HCT116 (cell line): ENCODE measurements at regions not wholly inside any gene's neighbourhood (a gene's known extent, or its start where the extent isn't known, plus 50 kb on each side); places are given as distances from the start of the nearest gene placed in this dataset.
A peak's percentile ranks its signal among the peaks of the same experiment; 100 is the strongest.
"Not testable (repeated sequence)": the region's sequence is repeated elsewhere in the genome, so short reads cannot be mapped to it uniquely, and the experiment has no call there.

Source experiments
- ATAC-seq: fragments of 200-7000 bp; cut with Tn5 transposase; 2 replicates; pipeline ENCODE4 v1.9.1; 2020; ENCODE audit warnings: mild to moderate bottlenecking, moderate library complexity
- BruUV-seq: library from RNA; stranded (reverse); fragments of 400-500 nt; replicated peaks from 2 replicates; lab custom pipeline; 2021; lab: Mats Ljungman, UMichigan
- CTCF ChIA-PET: fragments of 300-600 bp; sonication (Branson Sonifier 250); formaldehyde crosslinking; loops from one replicate; lab custom pipeline; 2021; ENCODE audit warnings: antibody characterized with exemption; lab: Charles Lee
- POLR2A ChIA-PET: fragments of 300-600, 350-600 bp; sonication (Branson Sonifier 250); formaldehyde crosslinking; loops from one replicate; lab custom pipeline; 2021; ENCODE audit warnings: antibody characterized with exemption; lab: Charles Lee
- RAD21 ChIA-PET, 2 experiments: fragments of 300-600 bp; sonication (Branson Sonifier 250); formaldehyde crosslinking; loops; one replicate each; lab custom pipeline; 2023; ENCODE audit warnings: low total read pairs in 2 of 2; ENCODE audit not compliant: uncharacterized antibody in 2 of 2, unreplicated experiment in 2 of 2, low non-redundant PET in 1 of 2; lab: Charles Lee
- DNase-seq: peaks from one replicate; pipeline ENCODE4 v3.0.0-alpha.2; 2010; ENCODE audit warnings: low read depth, low spot score
- H2AFZ ChIP-seq: fragments of 200-600 bp; shearing (Covaris generic), sonication (generic); 2 replicates; pipeline ENCODE4 v1.6.1; 2017; ENCODE audit warnings: low read depth, mixed run types, mixed read lengths, antibody characterized with exemption, low read length; ENCODE audit not compliant: poor library complexity, severe bottlenecking
- H3K27ac ChIP-seq: 2 replicates; pipeline ENCODE4 v1.5.1; 2012; ENCODE audit warnings: low read depth, low read length
- H3K27me3 ChIP-seq: fragments of 200-600 bp; sonication (generic); 2 replicates; pipeline ENCODE4 v1.6.1; 2016; ENCODE audit warnings: mixed run types, low read length, mixed read lengths; ENCODE audit not compliant: insufficient read depth
- H3K36me3 ChIP-seq, 2 experiments: fragments of 200-500 bp in 1 of 2; fragments of 200-600 bp in 1 of 2; sonication (Bioruptor generic) in 1 of 2; sonication (generic) in 1 of 2; 2 replicates each; pipeline versions ENCODE4 v1.5.1 to v1.6.1; 2014 to 2016; ENCODE audit warnings: low read length in 2 of 2, inconsistent platforms in 1 of 2, mixed read lengths in 1 of 2, mixed run types in 1 of 2; ENCODE audit not compliant: insufficient read depth in 2 of 2, control insufficient read depth in 1 of 2
- H3K4me1 ChIP-seq, 2 experiments: fragments of 200-600 bp in 1 of 2; sonication (generic) in 1 of 2; 2 replicates each; pipeline versions ENCODE4 v1.5.1 to v1.6.1; 2012 to 2017; ENCODE audit warnings: low read length in 2 of 2, inconsistent platforms in 1 of 2, mild to moderate bottlenecking in 1 of 2, mixed read lengths in 1 of 2, mixed run types in 1 of 2, moderate library complexity in 1 of 2; ENCODE audit not compliant: insufficient read depth in 2 of 2, control insufficient read depth in 1 of 2
- H3K4me2 ChIP-seq: fragments of 200-600 bp; sonication (generic); 2 replicates; pipeline ENCODE4 v1.6.1; 2017; ENCODE audit warnings: mixed run types, low read length, mixed read lengths
- H3K4me3 ChIP-seq, 2 experiments: fragments of 200-600 bp in 1 of 2; sonication (generic) in 1 of 2; replicated peaks in 1 of 2; 2 replicates each; pipeline ENCODE4 v1.5.1; 2011 to 2016; ENCODE audit warnings: low read length in 2 of 2, control low read depth in 1 of 2, low read depth in 1 of 2, mild to moderate bottlenecking in 1 of 2, mixed read lengths in 1 of 2, mixed run types in 1 of 2
- H3K79me2 ChIP-seq: fragments of 200-600 bp; sonication (generic); 2 replicates; pipeline ENCODE4 v1.6.1; 2017; ENCODE audit warnings: mild to moderate bottlenecking, mixed run types, low read length, moderate library complexity, mixed read lengths; ENCODE audit not compliant: insufficient read depth
- H3K9ac ChIP-seq: fragments of 200-600 bp; sonication (generic); 2 replicates; pipeline ENCODE4 v1.6.1; 2016; ENCODE audit warnings: low read length, mixed read lengths
- H3K9me2 ChIP-seq: fragments of 200-600 bp; sonication (generic), shearing (Covaris generic); 2 replicates; pipeline ENCODE4 v1.6.1; 2017; ENCODE audit warnings: mixed run types, mild to moderate bottlenecking, moderate library complexity; ENCODE audit not compliant: insufficient read depth
- H3K9me3 ChIP-seq, 2 experiments: fragments of 200-500 bp in 1 of 2; fragments of 200-600 bp in 1 of 2; sonication (Bioruptor generic) in 1 of 2; sonication (generic) in 1 of 2; 2 replicates each; pipeline ENCODE4 v1.6.1; 2014 to 2017; ENCODE audit warnings: low read length in 2 of 2, mixed read lengths in 2 of 2, inconsistent platforms in 1 of 2, low read depth in 1 of 2, mild to moderate bottlenecking in 1 of 2, mixed run types in 1 of 2, moderate library complexity in 1 of 2; ENCODE audit not compliant: control insufficient read depth in 1 of 2, insufficient read depth in 1 of 2
- H4K20me1 ChIP-seq: fragments of 200-600 bp; sonication (generic), shearing (Covaris generic); 2 replicates; pipeline ENCODE4 v1.6.1; 2017; ENCODE audit warnings: mixed run types, mild to moderate bottlenecking, moderate library complexity; ENCODE audit not compliant: insufficient read depth
- EZH2phosphoT487 ChIP-seq: fragments of 200-600 bp; IDR thresholded peaks from 2 replicates; pipeline ENCODE4 v1.6.1; 2018; ENCODE audit warnings: antibody characterized with exemption, borderline replicate concordance
- MAX ChIP-seq: IDR thresholded peaks from 2 replicates; pipeline ENCODE4 v1.6.1; 2012
- SP1 ChIP-seq: IDR thresholded peaks from 2 replicates; pipeline ENCODE4 v1.6.1; 2012; ENCODE audit warnings: low read depth
- intact Hi-C: fragments of 100-400 bp; cut with micrococcal nuclease; formaldehyde crosslinking; loops from 2 replicates; pipeline ENCODE4 v1.10.0; 2022

GRCh38 chr2:228425411-228426060, 244.0 kb upstream of the SPHKAP start:
- CTCF ChIA-PET, BruUV-seq, RAD21 ChIA-PET, H3K36me3 ChIP-seq, intact Hi-C loops, H3K27me3 ChIP-seq, H3K9me2 ChIP-seq, H4K20me1 ChIP-seq, H3K4me1 ChIP-seq, H3K79me2 ChIP-seq, DNase-seq, H3K9me3 ChIP-seq: not testable (repeated sequence)
- peak; percentile 19; the same call in 1 of the 2 replicates for TF ChIP-seq SP1
- Histone ChIP-seq H3K27ac (peak overlapping the region; percentile 44; the same call in 1 of the 2 replicates), H2AFZ (peak overlapping the region; percentile 57), H3K4me2 (peak overlapping the region; percentile 73), H3K4me3 (peak overlapping the region; percentile 29 to 51), H3K9ac (peak overlapping the region; percentile 53)
- 0 out of 2 replicates have a peak, but pooled peaks have one; percentile 25 for ATAC-seq
- POLR2A ChIA-PET: interaction anchor here (1.5 kb wide), 1 partner anchor 13 kb away, joined by 3 read pairs; no protein-coding TSS in a partner anchor

GRCh38 chr2:228417956-228418355, 236.5 kb upstream of the SPHKAP start:
- no peaks in the 10 kb centered on the region for H3K9me2 ChIP-seq
- no peaks in the 10 kb centered on the region for H3K27me3 ChIP-seq
- ATAC-seq: no peak
- no peaks in the 10 kb centered on the region for H4K20me1 ChIP-seq
- peaks cover 0 to 15% of the 10 kb centered on the region in 2 experiments; a peak in 2 of 4 replicates for H3K4me1 ChIP-seq
- ChIA-PET RAD21 (no interaction called here), POLR2A (no interaction called here), CTCF (no interaction called here)
- H3K9ac ChIP-seq: no peak overlapping the region
- no peak overlapping the region for H3K4me3 ChIP-seq
- H3K36me3 ChIP-seq: no peaks in the 10 kb centered on the region
- no peaks in the 10 kb centered on the region for H3K79me2 ChIP-seq
- no peak for DNase-seq
- no peaks in the 10 kb centered on the region for H3K9me3 ChIP-seq
- H3K4me2 ChIP-seq: peak overlapping the region; percentile 30
- BruUV-seq: no TSS peak
- H3K27ac ChIP-seq: no peak overlapping the region
- TF ChIP-seq MAX (0 out of 2 replicates have a peak, but pooled peaks have one; percentile 3), EZH2phosphoT487 (no peak)
- intact Hi-C loops: no loop called here
- H2AFZ ChIP-seq: peak overlapping the region; percentile 75
